Tibial nerve (tissue), 4 donors: ENCODE measurements at regions not wholly inside any gene's neighbourhood (a gene's known extent, or its start where the extent isn't known, plus 50 kb on each side); places are given as distances from the start of the nearest gene placed in this dataset.

Experiments
- DNase-seq, 2 donors: peaks; one replicate each; pipeline ENCODE4 v3.0.0-alpha.2; 2019; ENCODE audit warnings: low spot score in 2 of 2
- H3K27ac ChIP-seq, 4 donors: fragments of 200-600 bp; sonication (generic) in 3 of 4; one replicate each; pipeline ENCODE4 v1.5.1; 2017 to 2019; ENCODE audit warnings: mild to moderate bottlenecking in 1 of 4
- H3K27me3 ChIP-seq, 2 donors: fragments of 200-600 bp; sonication (generic) in 1 of 2; one replicate each; pipeline versions ENCODE4 v1.5.1 to v1.6.0; 2017 to 2019
- H3K36me3 ChIP-seq, 3 donors: fragments of 200-600 bp; sonication (generic); one replicate each; pipeline ENCODE4 v1.5.1; 2018 to 2019
- H3K4me1 ChIP-seq, 4 donors: fragments of 200-600 bp; sonication (generic) in 3 of 4; one replicate each; pipeline ENCODE4 v1.5.1; 2017 to 2019
- H3K4me3 ChIP-seq, 4 donors: fragments of 200-600 bp; sonication (generic) in 3 of 4; one replicate each; pipeline ENCODE4 v1.5.1; 2017 to 2019; ENCODE audit warnings: mild to moderate bottlenecking in 1 of 4, moderate library complexity in 1 of 4
- H3K9me3 ChIP-seq, 4 donors: fragments of 200-600 bp; sonication (generic) in 3 of 4; one replicate each; pipeline ENCODE4 v1.5.1; 2017 to 2019
- CTCF ChIP-seq, 5 experiments: fragments of 200-600 bp in 3 of 5; fragments of 450-650 bp in 2 of 5; sonication (generic) in 3 of 5; IDR thresholded peaks; one replicate each; pipeline ENCODE4 v1.5.1; 2016 to 2019; ENCODE audit warnings: antibody characterized with exemption in 5 of 5, mild to moderate bottlenecking in 3 of 5, moderate library complexity in 2 of 5
- EP300 ChIP-seq, 2 donors: sonication (generic); formaldehyde crosslinking; IDR thresholded peaks; one replicate each; pipeline ENCODE4 v1.6.1; 2017; ENCODE audit warnings: antibody characterized with exemption in 2 of 2, mild to moderate bottlenecking in 1 of 2
- POLR2A ChIP-seq, 2 donors: fragments of 450-650 bp; IDR thresholded peaks; one replicate each; pipeline ENCODE4 v1.6.1; 2017; ENCODE audit warnings: antibody characterized with exemption in 2 of 2, mild to moderate bottlenecking in 2 of 2, moderate library complexity in 2 of 2
- WGBS, 2 donors: methylation state at CpG; one replicate each; pipeline ENCODE4 v1.1.5; 2018; 5-methylcytosine and 5-hydroxymethylcytosine counted together

GRCh38 chr9:89662718-89663613 lies 58.2 kb downstream of the GADD45G start:
- peak overlapping the region in 3 of 4 donors; percentile 35 to 65 (median 65) for H3K27ac ChIP-seq
- H3K9me3 ChIP-seq: no peaks in the 10 kb centered on the region
- TF ChIP-seq EP300 (IDR thresholded peaks at IDR 0.05): no peak
- TF ChIP-seq POLR2A (IDR thresholded peaks at IDR 0.05): no peak
- TF ChIP-seq CTCF (IDR thresholded peaks at IDR 0.05): no peak
- no peaks in the 10 kb centered on the region for H3K27me3 ChIP-seq
- DNase-seq: no peak
- peaks cover 5 to 31% (median 14%) of the 10 kb centered on the region in 4 donors for H3K4me1 ChIP-seq
- no peak overlapping the region for H3K4me3 ChIP-seq
- 72 to 88% methylated on average over 16 to 22 of the region's 22 CpGs for WGBS, 2 donors
- H3K36me3 ChIP-seq: no peaks in the 10 kb centered on the region

GRCh38 chr9:89663614-89663970 lies 58.8 kb downstream of the GADD45G start:
- Histone ChIP-seq H3K4me3 (no peak overlapping the region), H3K4me1 (peaks cover 5 to 31% (median 14%) of the 10 kb centered on the region in 4 donors), H3K36me3 (no peaks in the 10 kb centered on the region), H3K27me3 (no peaks in the 10 kb centered on the region), H3K9me3 (no peaks in the 10 kb centered on the region), H3K27ac (peak overlapping the region in 2 of 4 donors; percentile 65)
- no peak for DNase-seq
- 89 to 90% methylated on average over 3 of the region's 3 CpGs for WGBS, 2 donors
- TF ChIP-seq EP300 (IDR thresholded peaks at IDR 0.05) (no peak), CTCF (IDR thresholded peaks at IDR 0.05) (no peak), POLR2A (IDR thresholded peaks at IDR 0.05) (no peak)

GRCh38 chr9:89664010-89664409 lies 59.2 kb downstream of the GADD45G start:
- TF ChIP-seq CTCF (IDR thresholded peaks at IDR 0.05): no peak
- TF ChIP-seq POLR2A (IDR thresholded peaks at IDR 0.05): no peak
- TF ChIP-seq EP300 (IDR thresholded peaks at IDR 0.05): no peak
- Histone ChIP-seq H3K27me3 (no peaks in the 10 kb centered on the region), H3K9me3 (no peaks in the 10 kb centered on the region), H3K4me3 (no peak overlapping the region), H3K4me1 (peaks cover 5 to 31% (median 14%) of the 10 kb centered on the region in 4 donors), H3K36me3 (no peaks in the 10 kb centered on the region), H3K27ac (no peak overlapping the region)
- WGBS, 2 donors: 95 to 97% methylated on average over 4 of the region's 4 CpGs
- DNase-seq: no peak

- H3K27ac ChIP-seq: no peak overlapping the region
- DNase-seq: no peak
- no peaks in the 10 kb centered on the region for H3K27me3 ChIP-seq
- no peak for TF ChIP-seq EP300 (IDR thresholded peaks at IDR 0.05)
- TF ChIP-seq POLR2A (IDR thresholded peaks at IDR 0.05): no peak
- TF ChIP-seq CTCF (IDR thresholded peaks at IDR 0.05): no peak
- H3K36me3 ChIP-seq: no peaks in the 10 kb centered on the region
- H3K4me1 ChIP-seq: peaks cover 5 to 31% (median 14%) of the 10 kb centered on the region in 4 donors
- H3K4me3 ChIP-seq: no peak overlapping the region
- WGBS, 2 donors: 80 to 85% methylated on average over 13 of the region's 13 CpGs
- no peaks in the 10 kb centered on the region for H3K9me3 ChIP-seq
Measured at GRCh38 chr9:89664896-89665329, 60.1 kb downstream of the GADD45G start.

GRCh38 chr9:89666364-89666763 lies 61.6 kb downstream of the GADD45G start:
- no peak for TF ChIP-seq POLR2A (IDR thresholded peaks at IDR 0.05)
- TF ChIP-seq CTCF (IDR thresholded peaks at IDR 0.05): no peak
- no peak for TF ChIP-seq EP300 (IDR thresholded peaks at IDR 0.05)
- no peaks in the 10 kb centered on the region for H3K27me3 ChIP-seq
- no peaks in the 10 kb centered on the region for H3K9me3 ChIP-seq
- DNase-seq: no peak
- H3K4me1 ChIP-seq: peaks cover 3 to 21% (median 12%) of the 10 kb centered on the region in 4 donors
- no peaks in the 10 kb centered on the region for H3K36me3 ChIP-seq
- H3K27ac ChIP-seq: no peak overlapping the region
- 84 to 91% methylated on average over 7 of the region's 7 CpGs for WGBS, 2 donors
- no peak overlapping the region for H3K4me3 ChIP-seq
